Chondrocyte (in vitro differentiated cells): ENCODE measurements at regions not wholly inside any gene's neighbourhood (a gene's known extent, or its start where the extent isn't known, plus 50 kb on each side); places are given as distances from the start of the nearest gene placed in this dataset.

Experiments
- DNase-seq: peaks from one replicate; pipeline ENCODE4 v3.0.0; 2021; ENCODE audit warnings: mixed read lengths, low spot score
- H3K27ac Mint-ChIP-seq: one replicate; pipeline ENCODE4 v1.8.0; 2021; ENCODE audit warnings: mild to moderate bottlenecking, moderate library complexity, mixed read lengths; ENCODE audit not compliant: unreplicated experiment
- H3K27me3 Mint-ChIP-seq: 2 replicates; pipeline ENCODE4 v1.8.0; 2021; ENCODE audit warnings: low read depth, mixed read lengths
- H3K36me3 Mint-ChIP-seq: 2 replicates; pipeline ENCODE4 v1.8.0; 2021; ENCODE audit warnings: low read depth, mixed read lengths
- H3K4me1 Mint-ChIP-seq: 2 replicates; pipeline ENCODE4 v1.8.0; 2021; ENCODE audit warnings: low read depth, mild to moderate bottlenecking, mixed read lengths
- H3K4me3 Mint-ChIP-seq: one replicate; pipeline ENCODE4 v1.8.0; 2021; ENCODE audit warnings: mild to moderate bottlenecking, moderate library complexity, mixed read lengths; ENCODE audit not compliant: unreplicated experiment
- H3K9me3 Mint-ChIP-seq: 2 replicates; pipeline ENCODE4 v1.8.0; 2021; ENCODE audit warnings: low read depth, mixed read lengths
- CTCF ChIP-seq: fragments of 200-600 bp; sonication (generic); IDR thresholded peaks from 2 replicates; pipeline ENCODE4 v1.5.0; 2021; ENCODE audit warnings: antibody characterized with exemption, mild to moderate bottlenecking, moderate library complexity

DNA sequence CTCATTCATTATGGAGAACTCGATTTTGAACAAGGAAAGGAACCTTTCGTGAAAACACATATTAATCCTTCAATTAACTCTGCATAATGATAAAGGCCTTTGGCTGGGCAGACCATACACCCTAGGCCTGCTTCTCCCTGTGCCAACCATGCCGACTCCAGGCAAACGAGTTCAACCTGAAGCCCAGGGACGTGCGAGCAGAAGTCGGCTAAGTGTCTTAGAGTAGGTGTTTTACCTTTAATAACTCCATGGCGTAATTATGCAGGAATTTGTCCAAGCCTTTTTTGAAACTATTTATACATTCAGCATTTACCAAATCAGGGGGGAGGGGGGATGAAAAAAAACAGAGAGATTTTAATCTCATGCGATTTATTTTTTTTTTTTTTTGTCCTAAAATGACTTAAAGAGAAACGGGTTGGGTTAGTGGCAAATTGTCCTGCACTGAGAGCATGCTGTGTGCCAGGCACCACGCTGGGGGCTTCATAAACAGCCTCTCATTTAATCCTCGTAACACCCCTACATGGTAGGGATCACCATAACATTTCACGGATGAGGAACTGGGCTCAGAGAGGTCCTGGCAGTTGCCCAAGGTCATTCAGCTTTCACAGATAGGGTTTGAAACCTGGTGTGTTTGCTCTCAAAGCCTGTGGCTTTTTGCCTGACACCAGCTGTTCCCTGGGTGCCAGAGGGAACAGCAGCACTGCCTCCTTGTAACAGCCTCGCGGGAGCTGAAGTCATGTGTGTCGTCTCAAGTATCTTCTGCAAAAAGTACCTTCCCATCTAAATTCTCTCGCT lies 423.9 kb downstream of the MN1 start:
- H3K9me3 Mint-ChIP-seq = peaks cover 9% of the 10 kb centered on the region
- H3K4me3 Mint-ChIP-seq = peak overlapping the region; percentile 65
- peaks cover 20% of the 10 kb centered on the region for H3K4me1 Mint-ChIP-seq
- H3K27me3 Mint-ChIP-seq = no peaks in the 10 kb centered on the region
- H3K36me3 Mint-ChIP-seq = no peaks in the 10 kb centered on the region
- no peak for DNase-seq
- H3K27ac Mint-ChIP-seq = peak overlapping the region; percentile 82
- no peak for TF ChIP-seq CTCF

- H3K27me3 Mint-ChIP-seq = no peaks in the 10 kb centered on the region
- H3K9me3 Mint-ChIP-seq = peaks cover 9% of the 10 kb centered on the region
- no peak for TF ChIP-seq CTCF
- peaks cover 20% of the 10 kb centered on the region for H3K4me1 Mint-ChIP-seq
- no peak for DNase-seq
- peak overlapping the region; percentile 65 for H3K4me3 Mint-ChIP-seq
- no peaks in the 10 kb centered on the region for H3K36me3 Mint-ChIP-seq
- H3K27ac Mint-ChIP-seq = peak overlapping the region; percentile 82
These were observed 423.2 kb downstream of the MN1 start for GRCh38 chr22:27378311-27378800.

GRCh38 chr22:27378995-27379394 lies 422.6 kb downstream of the MN1 start:
- H3K4me3 Mint-ChIP-seq = no peak overlapping the region
- no peaks in the 10 kb centered on the region for H3K36me3 Mint-ChIP-seq
- H3K27ac Mint-ChIP-seq = no peak overlapping the region
- H3K9me3 Mint-ChIP-seq = peaks cover 9% of the 10 kb centered on the region
- H3K4me1 Mint-ChIP-seq = peaks cover 20% of the 10 kb centered on the region
- TF ChIP-seq CTCF = no peak
- no peaks in the 10 kb centered on the region for H3K27me3 Mint-ChIP-seq
- DNase-seq = no peak

DNA sequence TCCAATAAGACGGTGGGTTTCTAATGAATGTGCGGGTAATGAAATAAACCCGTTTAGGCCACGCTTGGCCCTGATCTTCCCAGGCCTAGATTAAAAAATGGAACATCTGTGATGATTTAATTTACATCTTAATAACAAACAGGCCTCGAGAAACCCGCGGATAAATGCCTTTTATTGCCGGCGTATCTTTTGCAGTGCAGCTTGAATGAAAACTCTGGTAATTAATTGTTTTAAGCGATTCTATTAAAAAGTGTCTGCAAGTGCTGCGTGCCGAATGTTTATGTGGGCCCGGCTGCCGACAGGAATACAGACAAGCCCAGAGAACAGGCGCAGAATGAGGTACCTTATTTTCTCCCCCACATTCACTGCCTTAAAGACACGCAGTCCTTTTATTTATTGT lies 420.7 kb downstream of the MN1 start:
- Mint-ChIP-seq H3K27me3 (no peaks in the 10 kb centered on the region), H3K4me3 (no peak overlapping the region), H3K4me1 (peaks cover 21% of the 10 kb centered on the region), H3K9me3 (no peaks in the 10 kb centered on the region), H3K36me3 (no peaks in the 10 kb centered on the region), H3K27ac (no peak overlapping the region)
- no peak for TF ChIP-seq CTCF
- DNase-seq = no peak

DNA sequence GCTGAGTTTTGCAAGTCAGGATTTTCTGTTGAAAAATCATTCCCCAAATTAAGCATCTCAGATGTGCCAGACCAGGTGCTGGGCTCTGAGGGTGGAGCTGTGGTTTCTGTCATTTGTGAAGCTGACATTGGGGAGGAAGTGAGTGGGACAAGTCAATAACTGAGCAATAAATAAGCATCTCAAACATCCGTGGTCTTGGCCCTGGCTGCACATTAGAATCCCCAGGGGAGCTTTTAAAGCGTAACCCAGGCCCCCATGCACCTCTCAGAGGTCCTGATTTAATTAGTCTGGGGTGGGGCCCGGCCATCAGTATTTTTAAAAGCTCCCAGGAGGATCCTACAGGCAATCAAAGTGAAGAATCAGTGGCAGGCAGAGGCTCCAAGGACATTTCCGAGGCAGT lies 420.0 kb downstream of the MN1 start:
- Mint-ChIP-seq H3K36me3 (no peaks in the 10 kb centered on the region), H3K27ac (peak overlapping the region; percentile 63), H3K4me1 (peaks cover 24% of the 10 kb centered on the region), H3K4me3 (no peak overlapping the region), H3K9me3 (no peaks in the 10 kb centered on the region), H3K27me3 (no peaks in the 10 kb centered on the region)
- DNase-seq = no peak
- no peak for TF ChIP-seq CTCF
